ENCODE measurements at regions not wholly inside any gene's neighbourhood (a gene's known extent, or its start where the extent isn't known, plus 50 kb on each side); places are given as distances from the start of the nearest gene placed in this dataset.

DNA sequence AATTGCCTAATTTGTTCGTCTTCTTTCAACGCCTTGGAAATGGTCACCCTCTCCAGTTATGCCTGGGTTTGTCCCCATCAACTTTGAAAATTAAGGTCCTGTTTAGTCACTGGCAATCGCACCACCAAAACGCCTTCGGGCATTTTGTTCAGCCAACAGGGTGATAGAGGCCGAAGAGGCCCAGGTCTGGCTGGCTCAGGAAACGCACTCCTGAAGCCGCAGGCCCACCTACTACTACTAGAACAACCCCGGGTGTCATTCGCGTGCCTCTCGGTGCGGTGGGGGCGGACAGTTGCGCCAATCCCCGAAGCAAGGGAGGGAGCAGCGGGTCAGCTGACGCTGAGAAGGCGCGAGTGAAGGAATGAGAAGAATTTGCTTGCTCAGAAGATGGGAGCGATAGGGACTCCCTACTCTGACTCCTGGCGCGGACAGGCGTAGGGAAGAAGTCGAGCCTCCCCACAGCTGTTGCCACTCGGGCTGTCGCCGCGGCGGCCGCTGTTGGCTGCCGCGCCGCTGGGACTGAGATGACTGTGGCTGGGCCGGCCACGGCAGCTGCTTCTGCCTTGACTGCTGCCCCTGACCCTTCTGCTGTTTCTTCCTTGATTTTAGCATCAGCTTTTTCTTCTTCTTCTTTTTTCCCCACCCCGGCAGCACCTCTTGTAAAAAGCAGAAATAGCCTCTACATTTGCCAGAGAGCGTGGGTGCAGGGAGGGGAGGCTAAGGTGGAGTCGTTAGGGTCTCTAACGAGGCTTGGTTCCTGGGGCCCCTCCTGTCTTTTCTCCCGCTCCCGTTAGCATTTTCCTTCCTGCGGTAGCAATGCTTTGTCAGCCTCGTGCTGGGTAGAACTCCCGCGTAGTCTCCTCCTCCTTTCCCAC lies 387.6 kb downstream of the FIGN start:
- Histone ChIP-seq H3K79me2 (ENCODE audit: low read length) (no peaks in the 10 kb centered on the region), H3K9me3 (ENCODE audit: insufficient read depth, low read length) (no peaks in the 10 kb centered on the region), H3K27me3 (ENCODE audit: low read depth, low read length) (no peaks in the 10 kb centered on the region), H2AFZ (ENCODE audit: low read depth, low read length) (no peak overlapping the region), H4K20me1 (ENCODE audit: insufficient read depth, low read length) (no peaks in the 10 kb centered on the region), H3K9ac (ENCODE audit: low read length) (no peak overlapping the region), H3K4me3 (ENCODE audit: low read length) (no peak overlapping the region), H3K27ac (ENCODE audit: low read length) (no peak overlapping the region), H3K4me2 (ENCODE audit: low read length) (no peak overlapping the region), H3K36me3 (replicated peaks; ENCODE audit: low read depth, low read length) (no peaks in the 10 kb centered on the region), H3K4me1 (ENCODE audit: low read length) (peaks cover 22% of the 10 kb centered on the region)
- no peak for TF ChIP-seq EZH2phosphoT487 (IDR thresholded peaks at IDR 0.05; ENCODE audit: low read depth)
- TF ChIP-seq, protein P1, sequence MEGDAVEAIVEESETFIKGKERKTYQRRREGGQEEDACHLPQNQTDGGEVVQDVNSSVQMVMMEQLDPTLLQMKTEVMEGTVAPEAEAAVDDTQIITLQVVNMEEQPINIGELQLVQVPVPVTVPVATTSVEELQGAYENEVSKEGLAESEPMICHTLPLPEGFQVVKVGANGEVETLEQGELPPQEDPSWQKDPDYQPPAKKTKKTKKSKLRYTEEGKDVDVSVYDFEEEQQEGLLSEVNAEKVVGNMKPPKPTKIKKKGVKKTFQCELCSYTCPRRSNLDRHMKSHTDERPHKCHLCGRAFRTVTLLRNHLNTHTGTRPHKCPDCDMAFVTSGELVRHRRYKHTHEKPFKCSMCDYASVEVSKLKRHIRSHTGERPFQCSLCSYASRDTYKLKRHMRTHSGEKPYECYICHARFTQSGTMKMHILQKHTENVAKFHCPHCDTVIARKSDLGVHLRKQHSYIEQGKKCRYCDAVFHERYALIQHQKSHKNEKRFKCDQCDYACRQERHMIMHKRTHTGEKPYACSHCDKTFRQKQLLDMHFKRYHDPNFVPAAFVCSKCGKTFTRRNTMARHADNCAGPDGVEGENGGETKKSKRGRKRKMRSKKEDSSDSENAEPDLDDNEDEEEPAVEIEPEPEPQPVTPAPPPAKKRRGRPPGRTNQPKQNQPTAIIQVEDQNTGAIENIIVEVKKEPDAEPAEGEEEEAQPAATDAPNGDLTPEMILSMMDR (IDR thresholded peaks at IDR 0.05; ENCODE audit: low read depth, low read length): no peak

DNA sequence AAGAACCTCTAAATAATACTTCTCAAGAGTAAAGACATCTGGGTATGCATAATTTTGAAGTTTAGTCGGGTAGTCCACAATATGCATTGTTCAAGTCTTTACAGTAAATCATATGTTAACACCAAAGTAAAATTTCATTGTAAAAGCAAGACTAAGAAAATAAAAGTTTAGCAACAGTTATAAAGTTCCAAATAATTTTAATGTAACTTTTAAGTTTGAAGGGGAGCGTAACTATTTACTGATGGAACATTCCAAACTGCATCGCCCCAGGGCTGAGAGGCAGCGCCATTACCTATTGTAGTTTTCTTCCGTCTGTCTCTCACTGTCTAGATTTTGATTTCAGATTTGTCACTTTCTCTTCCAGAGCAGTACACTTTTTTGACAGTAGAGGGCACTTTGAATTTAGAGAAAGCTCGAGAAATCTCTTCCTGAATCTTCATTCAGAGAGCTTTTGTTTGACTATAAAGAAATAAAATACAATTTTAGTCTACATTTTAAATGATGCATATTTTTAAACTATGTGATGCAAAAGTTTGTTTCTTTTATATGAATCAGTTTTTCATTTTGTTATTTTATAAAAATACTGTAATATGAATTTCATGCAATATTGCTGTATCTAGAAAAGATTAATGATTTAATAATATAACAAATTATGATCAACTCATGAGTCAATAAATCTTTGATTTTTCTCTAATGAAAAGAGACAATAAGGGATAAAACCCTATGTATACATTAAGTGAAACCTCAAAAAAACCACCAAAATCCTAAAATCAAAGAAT lies 389.8 kb downstream of the FIGN start:
- peak overlapping the region; percentile 84 for H2AFZ ChIP-seq (ENCODE audit: low read depth, low read length)
- H3K4me1 ChIP-seq (ENCODE audit: low read length): peaks cover 22% of the 10 kb centered on the region
- TF ChIP-seq, protein P1 (IDR thresholded peaks at IDR 0.05; ENCODE audit: low read depth, low read length): peak; percentile 87
- TF ChIP-seq EZH2phosphoT487 (IDR thresholded peaks at IDR 0.05; ENCODE audit: low read depth): no peak
- H3K4me2 ChIP-seq (ENCODE audit: low read length): peak overlapping the region; percentile 60
- no peaks in the 10 kb centered on the region for H3K79me2 ChIP-seq (ENCODE audit: low read length)
- H3K9me3 ChIP-seq (ENCODE audit: insufficient read depth, low read length): no peaks in the 10 kb centered on the region
- H3K36me3 ChIP-seq (replicated peaks; ENCODE audit: low read depth, low read length): no peaks in the 10 kb centered on the region
- H3K27ac ChIP-seq (ENCODE audit: low read length): no peak overlapping the region
- H4K20me1 ChIP-seq (ENCODE audit: insufficient read depth, low read length): no peaks in the 10 kb centered on the region
- peak overlapping the region; percentile 12; the same call in 1 of the 2 replicates for H3K9ac ChIP-seq (ENCODE audit: low read length)
- H3K27me3 ChIP-seq (ENCODE audit: low read depth, low read length): no peaks in the 10 kb centered on the region
- peak overlapping the region; percentile 50 for H3K4me3 ChIP-seq (ENCODE audit: low read length)

DNA sequence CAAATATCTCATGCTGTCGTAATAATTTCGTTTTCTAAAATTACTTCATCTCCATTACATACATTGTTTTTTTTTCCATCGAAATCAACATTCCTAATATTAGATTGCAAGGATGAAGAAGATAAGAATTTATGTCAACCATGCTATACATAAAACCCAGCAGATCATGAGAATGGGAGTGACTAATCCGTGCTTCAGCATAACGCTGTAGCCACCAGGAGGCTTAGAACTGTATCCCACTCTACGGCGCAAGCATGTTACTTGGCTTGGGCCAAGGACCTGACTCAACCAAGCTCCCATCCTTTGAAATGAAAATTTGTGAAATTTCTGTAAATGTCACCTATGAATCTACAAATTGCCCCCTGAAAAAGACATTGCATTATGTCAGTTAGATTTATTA lies 392.5 kb downstream of the FIGN start:
- no peak overlapping the region for H3K4me3 ChIP-seq (ENCODE audit: low read length)
- no peaks in the 10 kb centered on the region for H3K9me3 ChIP-seq (ENCODE audit: insufficient read depth, low read length)
- H3K27ac ChIP-seq (ENCODE audit: low read length): no peak overlapping the region
- H3K9ac ChIP-seq (ENCODE audit: low read length): no peak overlapping the region
- no peaks in the 10 kb centered on the region for H3K27me3 ChIP-seq (ENCODE audit: low read depth, low read length)
- TF ChIP-seq EZH2phosphoT487 (IDR thresholded peaks at IDR 0.05; ENCODE audit: low read depth): no peak
- TF ChIP-seq, protein P1 (IDR thresholded peaks at IDR 0.05; ENCODE audit: low read depth, low read length): no peak
- no peaks in the 10 kb centered on the region for H3K79me2 ChIP-seq (ENCODE audit: low read length)
- no peaks in the 10 kb centered on the region for H3K36me3 ChIP-seq (replicated peaks; ENCODE audit: low read depth, low read length)
- no peak overlapping the region for H3K4me2 ChIP-seq (ENCODE audit: low read length)
- no peak overlapping the region for H2AFZ ChIP-seq (ENCODE audit: low read depth, low read length)
- no peaks in the 10 kb centered on the region for H4K20me1 ChIP-seq (ENCODE audit: insufficient read depth, low read length)
- H3K4me1 ChIP-seq (ENCODE audit: low read length): no peaks in the 10 kb centered on the region

DNA sequence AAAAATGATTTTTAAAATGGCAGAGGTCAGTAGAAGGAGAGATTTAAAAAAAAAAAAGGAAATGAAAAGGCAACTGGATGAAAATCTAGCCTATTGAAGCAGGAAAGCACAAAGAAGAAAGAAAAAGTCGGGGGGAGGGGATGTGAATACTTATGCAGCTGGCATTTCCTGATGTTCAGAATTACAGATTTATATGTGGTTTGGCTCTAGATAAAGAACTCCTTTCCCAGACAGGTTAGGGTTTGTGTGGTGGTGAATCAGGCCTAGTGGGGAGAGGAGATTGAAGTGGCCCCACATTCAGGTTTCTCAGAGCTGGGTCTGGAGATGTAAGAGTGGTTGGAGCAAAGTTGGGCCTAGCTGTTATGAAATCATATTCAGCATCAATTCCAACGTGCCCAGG lies 394.4 kb downstream of the FIGN start:
- H3K9ac ChIP-seq (ENCODE audit: low read length): no peak overlapping the region
- peak overlapping the region; percentile 29; the same call in 1 of the 2 replicates for H2AFZ ChIP-seq (ENCODE audit: low read depth, low read length)
- no peaks in the 10 kb centered on the region for H3K36me3 ChIP-seq (replicated peaks; ENCODE audit: low read depth, low read length)
- no peak overlapping the region for H3K4me3 ChIP-seq (ENCODE audit: low read length)
- no peaks in the 10 kb centered on the region for H3K9me3 ChIP-seq (ENCODE audit: insufficient read depth, low read length)
- TF ChIP-seq, protein P1 (IDR thresholded peaks at IDR 0.05; ENCODE audit: low read depth, low read length): no peak
- no peaks in the 10 kb centered on the region for H3K79me2 ChIP-seq (ENCODE audit: low read length)
- no peak overlapping the region for H3K27ac ChIP-seq (ENCODE audit: low read length)
- H3K4me1 ChIP-seq (ENCODE audit: low read length): no peaks in the 10 kb centered on the region
- H3K27me3 ChIP-seq (ENCODE audit: low read depth, low read length): no peaks in the 10 kb centered on the region
- no peaks in the 10 kb centered on the region for H4K20me1 ChIP-seq (ENCODE audit: insufficient read depth, low read length)
- no peak overlapping the region for H3K4me2 ChIP-seq (ENCODE audit: low read length)

All from OCI-LY3 (cell line).